Panc1 (cell line): ENCODE measurements at regions not wholly inside any gene's neighbourhood (a gene's known extent, or its start where the extent isn't known, plus 50 kb on each side); places are given as distances from the start of the nearest gene placed in this dataset.

Experiments
- CTCF ChIP-seq: fragments of 450-650 bp; IDR thresholded peaks from 2 replicates; pipeline ENCODE4 v1.5.1; 2017; ENCODE audit warnings: mild to moderate bottlenecking
- POLR2AphosphoS5 ChIP-seq: IDR thresholded peaks from 2 replicates; pipeline ENCODE4 v1.6.1; 2012; ENCODE audit warnings: mild to moderate bottlenecking, low read depth, low read length, moderate library complexity
- REST ChIP-seq, 2 experiments: IDR thresholded peaks; 2 replicates each; pipeline ENCODE4 v1.6.1; 2011 to 2012; ENCODE audit warnings: low read depth in 2 of 2, control low read depth in 1 of 2, low read length in 1 of 2, mild to moderate bottlenecking in 1 of 2, moderate library complexity in 1 of 2; ENCODE audit not compliant: insufficient read depth in 1 of 2
- SIN3A ChIP-seq: IDR thresholded peaks from 2 replicates; pipeline ENCODE4 v1.6.1; 2012; ENCODE audit warnings: low read depth, mild to moderate bottlenecking, low read length, moderate library complexity, borderline replicate concordance; ENCODE audit not compliant: insufficient read depth
- TCF7L2 ChIP-seq: IDR thresholded peaks from 2 replicates; pipeline ENCODE4 v1.6.1; 2011; ENCODE audit warnings: mild to moderate bottlenecking, low read depth, low read length, inconsistent platforms

- TF ChIP-seq TCF7L2 (no peak), CTCF (no peak), REST (IDR thresholded peaks at IDR 0.05; ENCODE audit: insufficient read depth in 1 of 2, low read depth in 2 of 2, low read length in 1 of 2) (no peak), POLR2AphosphoS5 (no peak), SIN3A (no peak)
Observed at GRCh38 chr6:65787787-65788186, 80.8 kb upstream of the EYS start.
